PC-3 (cell line): ENCODE measurements at regions not wholly inside any gene's neighbourhood (a gene's known extent, or its start where the extent isn't known, plus 50 kb on each side); places are given as distances from the start of the nearest gene placed in this dataset.

Experiments used
- ATAC-seq: fragments of 200-7000 bp; cut with Tn5 transposase; 2 replicates; pipeline ENCODE4 v1.9.1; 2020; ENCODE audit warnings: mild to moderate bottlenecking, moderate library complexity
- BruUV-seq: library from RNA; stranded (reverse); fragments of 400-500 nt; replicated peaks from 2 replicates; lab custom pipeline; 2021; lab: Mats Ljungman, UMichigan
- CTCF ChIA-PET: fragments of 300-600 bp; sonication (Branson Sonifier 250); formaldehyde crosslinking; loops from one replicate; lab custom pipeline; 2022; ENCODE audit warnings: antibody characterized with exemption; lab: Charles Lee
- POLR2A ChIA-PET: fragments of 300-600 bp; sonication (Branson Sonifier 250); formaldehyde crosslinking; loops from one replicate; lab custom pipeline; 2022; ENCODE audit warnings: antibody characterized with exemption; ENCODE audit not compliant: unreplicated experiment; lab: Charles Lee
- DNase-seq: peaks from one replicate; pipeline ENCODE4 v3.0.0-alpha.2; 2015
- H2AFZ ChIP-seq: fragments of 300-600 bp; sonication (generic); 2 replicates; pipeline ENCODE4 v1.6.0; 2016; ENCODE audit warnings: antibody characterized with exemption, low read length
- H3F3A ChIP-seq: fragments of 300-600 bp; sonication (generic); one replicate; pipeline ENCODE4 v1.6.0; 2017; ENCODE audit warnings: antibody characterized with exemption, low read length, control low read depth, mild to moderate bottlenecking; ENCODE audit not compliant: unreplicated experiment
- H3K27ac ChIP-seq: fragments of 300-600 bp; sonication (generic); 2 replicates; pipeline ENCODE4 v1.5.1; 2016; ENCODE audit warnings: mild to moderate bottlenecking, low read length
- H3K27me3 ChIP-seq: fragments of 300-600 bp; sonication (generic); 2 replicates; pipeline ENCODE4 v1.6.1; 2016; ENCODE audit warnings: low read length, mixed read lengths
- H3K36me3 ChIP-seq: fragments of 300-600 bp; sonication (generic); 2 replicates; pipeline ENCODE4 v1.6.1; 2016; ENCODE audit warnings: low read depth, mixed run types, low read length, mixed read lengths
- H3K4me1 ChIP-seq: fragments of 300-600 bp; sonication (generic); 2 replicates; pipeline ENCODE4 v1.5.1; 2016; ENCODE audit warnings: low read length; ENCODE audit not compliant: insufficient read depth
- H3K4me2 ChIP-seq: fragments of 300-600 bp; sonication (generic); 2 replicates; pipeline ENCODE4 v1.6.0; 2016; ENCODE audit warnings: low read length
- H3K4me3 ChIP-seq: fragments of 300-600 bp; sonication (generic); 2 replicates; pipeline ENCODE4 v1.5.1; 2016; ENCODE audit warnings: mild to moderate bottlenecking, low read length, mixed read lengths
- H3K79me2 ChIP-seq: fragments of 300-600 bp; sonication (generic); 2 replicates; pipeline ENCODE4 v1.6.1; 2017; ENCODE audit warnings: low read length, mixed read lengths
- H3K9ac ChIP-seq: fragments of 300-600 bp; sonication (generic); 2 replicates; pipeline ENCODE4 v1.6.0; 2016; ENCODE audit warnings: mild to moderate bottlenecking, low read length
- H3K9me2 ChIP-seq: fragments of 300-600 bp; sonication (generic); replicated peaks from 2 replicates; pipeline ENCODE4 v1.6.1; 2016; ENCODE audit warnings: mixed run types, low read length, mixed read lengths
- H3K9me3 ChIP-seq: fragments of 300-600 bp; sonication (generic); 2 replicates; pipeline ENCODE4 v1.6.1; 2016; ENCODE audit warnings: low read length, mixed read lengths
- H4K20me1 ChIP-seq: fragments of 300-600 bp; sonication (generic); 2 replicates; pipeline ENCODE4 v1.6.1; 2016; ENCODE audit warnings: low read length, mixed read lengths
- EZH2 ChIP-seq: fragments of 300-600 bp; sonication (generic); IDR thresholded peaks from one replicate; pipeline ENCODE4 v1.6.1; 2017; ENCODE audit warnings: antibody characterized with exemption, mild to moderate bottlenecking, low read length; ENCODE audit not compliant: unreplicated experiment
- EZH2phosphoT487 ChIP-seq: fragments of 300-600 bp; sonication (generic); IDR thresholded peaks from 2 replicates; pipeline ENCODE4 v1.6.1; 2018; ENCODE audit warnings: mild to moderate bottlenecking, antibody characterized with exemption, low read length, borderline replicate concordance
- intact Hi-C: fragments of 100-400 bp; cut with micrococcal nuclease; formaldehyde crosslinking; loops from 2 replicates; pipeline ENCODE4 v1.9.0; 2023
- TF ChIP-seq, protein P1 (sequence below): fragments of 300-600 bp; sonication (generic); conservative IDR thresholded peaks from 2 replicates; pipeline ENCODE4 v1.5.1; 2017; ENCODE audit warnings: antibody characterized with exemption, low read depth, mild to moderate bottlenecking, low read length

DNA sequence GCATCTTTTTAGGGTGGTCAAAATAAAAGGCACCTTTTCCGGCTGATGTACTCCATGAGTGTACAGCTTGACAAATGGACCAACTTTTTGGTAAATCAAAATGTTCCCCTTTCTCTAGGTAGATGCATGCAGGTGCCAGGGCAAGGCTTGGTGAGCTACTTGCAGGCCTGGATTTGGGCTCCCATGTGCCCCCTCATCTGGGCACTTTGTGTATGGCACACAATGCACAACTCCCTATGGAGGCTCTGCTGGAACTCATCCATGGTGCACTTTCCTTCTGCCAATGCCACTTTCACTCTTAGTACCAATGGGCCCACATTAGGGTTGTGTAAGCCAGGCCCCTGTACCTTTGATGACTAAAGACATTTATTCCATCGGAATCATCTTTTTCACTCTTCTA lies 300.8 kb downstream of the SDHAF3 start:
- ChIA-PET CTCF (no interaction called here), POLR2A (no interaction called here)
- Histone ChIP-seq H3K9ac (no peak overlapping the region), H3F3A (no peaks in the 10 kb centered on the region), H3K27me3 (no peaks in the 10 kb centered on the region), H2AFZ (no peak overlapping the region), H3K4me1 (no peaks in the 10 kb centered on the region), H3K27ac (no peak overlapping the region), H3K9me3 (no peaks in the 10 kb centered on the region), H3K79me2 (no peaks in the 10 kb centered on the region), H3K9me2 (no peaks in the 10 kb centered on the region), H3K4me3 (no peak overlapping the region), H4K20me1 (no peaks in the 10 kb centered on the region), H3K36me3 (no peaks in the 10 kb centered on the region), H3K4me2 (no peak overlapping the region)
- BruUV-seq: no TSS peak
- DNase-seq: no peak
- ATAC-seq: no peak
- intact Hi-C loops: no loop called here
- TF ChIP-seq, protein P1, sequence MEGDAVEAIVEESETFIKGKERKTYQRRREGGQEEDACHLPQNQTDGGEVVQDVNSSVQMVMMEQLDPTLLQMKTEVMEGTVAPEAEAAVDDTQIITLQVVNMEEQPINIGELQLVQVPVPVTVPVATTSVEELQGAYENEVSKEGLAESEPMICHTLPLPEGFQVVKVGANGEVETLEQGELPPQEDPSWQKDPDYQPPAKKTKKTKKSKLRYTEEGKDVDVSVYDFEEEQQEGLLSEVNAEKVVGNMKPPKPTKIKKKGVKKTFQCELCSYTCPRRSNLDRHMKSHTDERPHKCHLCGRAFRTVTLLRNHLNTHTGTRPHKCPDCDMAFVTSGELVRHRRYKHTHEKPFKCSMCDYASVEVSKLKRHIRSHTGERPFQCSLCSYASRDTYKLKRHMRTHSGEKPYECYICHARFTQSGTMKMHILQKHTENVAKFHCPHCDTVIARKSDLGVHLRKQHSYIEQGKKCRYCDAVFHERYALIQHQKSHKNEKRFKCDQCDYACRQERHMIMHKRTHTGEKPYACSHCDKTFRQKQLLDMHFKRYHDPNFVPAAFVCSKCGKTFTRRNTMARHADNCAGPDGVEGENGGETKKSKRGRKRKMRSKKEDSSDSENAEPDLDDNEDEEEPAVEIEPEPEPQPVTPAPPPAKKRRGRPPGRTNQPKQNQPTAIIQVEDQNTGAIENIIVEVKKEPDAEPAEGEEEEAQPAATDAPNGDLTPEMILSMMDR: 0 out of 2 replicates have a peak, but pooled peaks have one; percentile 15
- no peak for TF ChIP-seq EZH2phosphoT487

DNA sequence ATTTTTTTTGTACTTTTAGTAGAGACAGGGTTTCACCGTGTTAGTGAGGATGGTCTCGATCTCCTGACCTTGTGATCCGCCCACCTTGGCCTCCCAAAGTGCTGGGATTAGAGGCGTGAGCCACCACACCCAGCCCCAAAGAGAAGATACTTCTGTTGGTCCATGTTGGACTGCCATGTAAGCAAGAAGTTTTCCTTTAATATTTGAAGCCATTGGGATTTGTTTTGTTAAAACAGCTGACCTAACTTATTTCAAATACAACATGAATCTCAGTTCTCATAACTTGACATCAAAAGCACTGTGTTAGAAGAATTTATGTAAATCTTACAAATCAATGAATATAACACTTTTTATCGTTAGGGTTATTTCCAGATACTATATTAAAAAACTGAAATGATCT lies 302.4 kb downstream of the SDHAF3 start:
- no peaks in the 10 kb centered on the region for H3K9me3 ChIP-seq
- H3K4me2 ChIP-seq: no peak overlapping the region
- TF ChIP-seq EZH2: no peak
- TF ChIP-seq, protein P1: no peak
- no peak for TF ChIP-seq EZH2phosphoT487
- ATAC-seq (no peak), DNase-seq (no peak)
- intact Hi-C loops: no loop called here
- no peaks in the 10 kb centered on the region for H3F3A ChIP-seq
- no peak overlapping the region for H3K9ac ChIP-seq
- no peak overlapping the region for H3K27ac ChIP-seq
- H3K27me3 ChIP-seq: no peaks in the 10 kb centered on the region
- no peaks in the 10 kb centered on the region for H4K20me1 ChIP-seq
- no peaks in the 10 kb centered on the region for H3K36me3 ChIP-seq
- POLR2A ChIA-PET: no interaction called here
- H3K4me1 ChIP-seq: no peaks in the 10 kb centered on the region
- H3K9me2 ChIP-seq: no peaks in the 10 kb centered on the region
- H2AFZ ChIP-seq: no peak overlapping the region
- CTCF ChIA-PET: no interaction called here
- no peak overlapping the region for H3K4me3 ChIP-seq
- no peaks in the 10 kb centered on the region for H3K79me2 ChIP-seq
- no TSS peak for BruUV-seq

DNA sequence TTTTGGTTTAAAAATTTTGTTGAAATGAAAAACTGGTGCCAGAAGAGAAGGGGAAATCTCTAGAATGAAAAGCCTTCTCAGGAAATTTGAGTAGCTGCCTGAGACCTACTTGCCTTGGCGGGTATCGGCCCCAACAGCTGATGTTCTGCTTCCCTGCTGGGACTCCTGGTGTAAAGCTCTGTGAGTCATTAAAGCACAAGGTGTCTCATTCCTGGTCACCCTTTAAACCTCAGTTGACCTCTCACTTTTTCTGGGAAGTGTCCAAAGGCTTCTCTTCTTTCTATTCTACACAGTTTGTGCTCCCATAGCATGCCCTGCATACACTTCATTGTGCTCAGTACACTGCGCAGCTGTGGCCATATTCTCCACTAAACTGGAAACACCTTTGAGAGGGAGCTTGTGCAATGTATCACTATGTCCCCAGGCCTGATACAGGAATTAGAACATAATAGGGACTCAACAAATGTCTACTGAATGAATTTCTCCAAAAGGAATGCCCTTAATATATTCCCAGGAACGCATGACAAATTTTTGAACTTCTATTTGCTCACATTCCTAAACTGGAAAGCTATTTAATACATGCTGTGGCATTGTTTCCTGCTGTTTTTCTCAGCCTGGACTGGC lies 303.9 kb downstream of the SDHAF3 start:
- Histone ChIP-seq H3K4me3 (no peak overlapping the region), H3K9ac (no peak overlapping the region), H2AFZ (no peak overlapping the region), H3K79me2 (no peaks in the 10 kb centered on the region), H4K20me1 (no peaks in the 10 kb centered on the region), H3K4me2 (no peak overlapping the region), H3F3A (no peaks in the 10 kb centered on the region), H3K27ac (no peak overlapping the region), H3K9me2 (no peaks in the 10 kb centered on the region), H3K4me1 (no peaks in the 10 kb centered on the region), H3K9me3 (no peaks in the 10 kb centered on the region), H3K36me3 (no peaks in the 10 kb centered on the region), H3K27me3 (no peaks in the 10 kb centered on the region)
- ATAC-seq (no peak), DNase-seq (no peak)
- ChIA-PET POLR2A (no interaction called here), CTCF (no interaction called here)
- no TSS peak for BruUV-seq
- intact Hi-C loops: no loop called here
- no peak for TF ChIP-seq EZH2phosphoT487
- no peak for TF ChIP-seq EZH2
- TF ChIP-seq, protein P1: no peak
